ENCODE measurements at regions not wholly inside any gene's neighbourhood (a gene's known extent, or its start where the extent isn't known, plus 50 kb on each side); places are given as distances from the start of the nearest gene placed in this dataset.

GRCh38 chr2:188720811-188721605 is 253.2 kb upstream of the COL3A1 start:
- DNase-seq, result no peak

GRCh38 chr2:188721784-188722183 is 252.4 kb upstream of the COL3A1 start:
- no peak for DNase-seq

GRCh38 chr2:188725746-188726360 is 248.3 kb upstream of the COL3A1 start:
- DNase-seq, result peak; percentile 81

GRCh38 chr2:188726626-188727247 is 247.4 kb upstream of the COL3A1 start:
- no peak for DNase-seq

- no peak for DNase-seq
Observed at GRCh38 chr2:188727846-188728245, 246.3 kb upstream of the COL3A1 start.

GRCh38 chr2:188734691-188735090 is 239.5 kb upstream of the COL3A1 start:
- peak; percentile 62 for DNase-seq

- DNase-seq, result no peak
Observed at GRCh38 chr2:188746727-188747126, 227.4 kb upstream of the COL3A1 start.

GRCh38 chr2:188751816-188752215 is 222.4 kb upstream of the COL3A1 start:
- DNase-seq, result no peak

- DNase-seq, result no peak
Observed at GRCh38 chr2:188752311-188752710, 221.9 kb upstream of the COL3A1 start.

- DNase-seq, result no peak
Observed at GRCh38 chr2:188762151-188762550, 212.0 kb upstream of the COL3A1 start.

GRCh38 chr2:188765522-188766470 is 208.4 kb upstream of the COL3A1 start:
- peak; percentile 62 for DNase-seq

GRCh38 chr2:188766471-188766856 is 207.7 kb upstream of the COL3A1 start:
- peak; percentile 17 for DNase-seq

- DNase-seq, result no peak
Observed at GRCh38 chr2:188767176-188767575, 207.0 kb upstream of the COL3A1 start.

- DNase-seq, result no peak
Observed at GRCh38 chr2:188770296-188770695, 203.9 kb upstream of the COL3A1 start.

GRCh38 chr2:188773075-188773474 is 201.1 kb upstream of the COL3A1 start:
- peak; percentile 10 for DNase-seq

GRCh38 chr2:188776634-188777033 is 197.5 kb upstream of the COL3A1 start:
- DNase-seq, result peak; percentile 94

GRCh38 chr2:188784269-188784762 is 189.9 kb upstream of the COL3A1 start:
- no peak for DNase-seq

- no peak for DNase-seq
Observed at GRCh38 chr2:188785061-188785460, 189.1 kb upstream of the COL3A1 start.

GRCh38 chr2:188785490-188785889 is 188.7 kb upstream of the COL3A1 start:
- no peak for DNase-seq

- peak; percentile 88 for DNase-seq
Observed at GRCh38 chr2:188786368-188786841, 187.8 kb upstream of the COL3A1 start.

- DNase-seq, result peak; percentile 94
Observed at GRCh38 chr2:188787021-188787657, 187.0 kb upstream of the COL3A1 start.
